Endothelial cell (in vitro differentiated cells): ENCODE measurements at regions not wholly inside any gene's neighbourhood (a gene's known extent, or its start where the extent isn't known, plus 50 kb on each side); places are given as distances from the start of the nearest gene placed in this dataset.

Experiments used
- DNase-seq: peaks from one replicate; pipeline ENCODE4 v3.0.0; 2021; ENCODE audit warnings: low spot score
- H3K27ac Mint-ChIP-seq: one replicate; pipeline ENCODE4 v1.8.0; 2021; ENCODE audit warnings: mixed read lengths, inconsistent platforms; ENCODE audit not compliant: unreplicated experiment
- H3K27me3 Mint-ChIP-seq: one replicate; pipeline ENCODE4 v1.8.0; 2021; ENCODE audit warnings: mild to moderate bottlenecking, moderate library complexity, mixed read lengths, inconsistent platforms; ENCODE audit not compliant: unreplicated experiment
- H3K36me3 Mint-ChIP-seq: one replicate; pipeline ENCODE4 v1.8.0; 2021; ENCODE audit warnings: mild to moderate bottlenecking, low read depth, mixed read lengths, inconsistent platforms; ENCODE audit not compliant: unreplicated experiment
- H3K4me1 Mint-ChIP-seq: one replicate; pipeline ENCODE4 v1.8.0; 2021; ENCODE audit warnings: mild to moderate bottlenecking, mixed read lengths, inconsistent platforms; ENCODE audit not compliant: unreplicated experiment
- H3K4me3 Mint-ChIP-seq: one replicate; pipeline ENCODE4 v1.8.0; 2021; ENCODE audit warnings: mild to moderate bottlenecking, mixed read lengths, inconsistent platforms; ENCODE audit not compliant: unreplicated experiment
- H3K9me3 Mint-ChIP-seq: one replicate; pipeline ENCODE4 v1.8.0; 2021; ENCODE audit warnings: mixed read lengths, inconsistent platforms; ENCODE audit not compliant: unreplicated experiment
- CTCF ChIP-seq: fragments of 200-600 bp; sonication (generic); IDR thresholded peaks from one replicate; pipeline ENCODE4 v1.5.0; 2021; ENCODE audit warnings: antibody characterized with exemption; ENCODE audit not compliant: unreplicated experiment

GRCh38 chr20:40343390-40343789, 345.6 kb downstream of the MAFB start:
- no peak for TF ChIP-seq CTCF
- H3K27me3 Mint-ChIP-seq = no peaks in the 10 kb centered on the region

GRCh38 chr20:40341561-40341960, 347.5 kb downstream of the MAFB start:
- Mint-ChIP-seq H3K9me3 (no peaks in the 10 kb centered on the region), H3K36me3 (no peaks in the 10 kb centered on the region), H3K27me3 (no peaks in the 10 kb centered on the region), H3K4me3 (no peak overlapping the region), H3K27ac (no peak overlapping the region), H3K4me1 (no peaks in the 10 kb centered on the region)
- TF ChIP-seq CTCF = no peak
- DNase-seq = no peak

More at GRCh38 chr20:40343390-40343789, 345.6 kb downstream of the MAFB start:
- H3K36me3 Mint-ChIP-seq = no peaks in the 10 kb centered on the region
- no peak overlapping the region for H3K27ac Mint-ChIP-seq
- DNase-seq = no peak
- H3K4me1 Mint-ChIP-seq = no peaks in the 10 kb centered on the region
- no peak overlapping the region for H3K4me3 Mint-ChIP-seq
- no peaks in the 10 kb centered on the region for H3K9me3 Mint-ChIP-seq

- no peaks in the 10 kb centered on the region for H3K36me3 Mint-ChIP-seq
- no peak overlapping the region for H3K4me3 Mint-ChIP-seq
- H3K9me3 Mint-ChIP-seq = no peaks in the 10 kb centered on the region
- TF ChIP-seq CTCF = no peak
- no peak for DNase-seq
- H3K27me3 Mint-ChIP-seq = no peaks in the 10 kb centered on the region
- no peaks in the 10 kb centered on the region for H3K4me1 Mint-ChIP-seq
- H3K27ac Mint-ChIP-seq = no peak overlapping the region
These were observed 349.2 kb downstream of the MAFB start for GRCh38 chr20:40339661-40340449.

- no peaks in the 10 kb centered on the region for H3K4me1 Mint-ChIP-seq
- H3K4me3 Mint-ChIP-seq = no peak overlapping the region
- no peak overlapping the region for H3K27ac Mint-ChIP-seq
- no peaks in the 10 kb centered on the region for H3K36me3 Mint-ChIP-seq
- DNase-seq = no peak
- H3K27me3 Mint-ChIP-seq = no peaks in the 10 kb centered on the region
- H3K9me3 Mint-ChIP-seq = no peaks in the 10 kb centered on the region
- no peak for TF ChIP-seq CTCF
These were observed 352.5 kb downstream of the MAFB start for GRCh38 chr20:40336533-40336932.

- Mint-ChIP-seq H3K36me3 (no peaks in the 10 kb centered on the region), H3K27me3 (no peaks in the 10 kb centered on the region), H3K9me3 (no peaks in the 10 kb centered on the region), H3K4me1 (no peaks in the 10 kb centered on the region), H3K27ac (no peak overlapping the region), H3K4me3 (no peak overlapping the region)
- TF ChIP-seq CTCF = no peak
- DNase-seq = no peak
These were observed 353.1 kb downstream of the MAFB start for GRCh38 chr20:40335901-40336351.
